ELF-1 (cell line): ENCODE measurements at regions not wholly inside any gene's neighbourhood (a gene's known extent, or its start where the extent isn't known, plus 50 kb on each side); places are given as distances from the start of the nearest gene placed in this dataset.
A peak's percentile ranks its signal among the peaks of the same experiment; 100 is the strongest.
"Not testable (repeated sequence)": the region's sequence is repeated elsewhere in the genome, so short reads cannot be mapped to it uniquely, and the experiment has no call there.

ENCODE experiments used
- DNase-seq: peaks from one replicate; pipeline ENCODE4 v3.0.0-alpha.2; 2016; ENCODE audit warnings: low read depth, low spot score

- no peak for DNase-seq
Observed at GRCh38 chr16:52309446-52310416, 237.2 kb downstream of the TOX3 start.

GRCh38 chr16:52308051-52308450 is 238.9 kb downstream of the TOX3 start:
- no peak for DNase-seq

GRCh38 chr16:52301026-52301425 is 245.9 kb downstream of the TOX3 start:
- no peak for DNase-seq

- no peak for DNase-seq
Observed at GRCh38 chr16:52298769-52299168, 248.2 kb downstream of the TOX3 start.

- DNase-seq, result not testable (repeated sequence)
Observed at GRCh38 chr16:52296706-52297315, 250.1 kb downstream of the TOX3 start.

- DNase-seq, result no peak
Observed at GRCh38 chr16:52296076-52296475, 250.9 kb downstream of the TOX3 start.

GRCh38 chr16:52294660-52295059 is 252.3 kb downstream of the TOX3 start:
- no peak for DNase-seq

- no peak for DNase-seq
Observed at GRCh38 chr16:52293204-52293603, 253.7 kb downstream of the TOX3 start.

GRCh38 chr16:52283584-52284375 is 263.2 kb downstream of the TOX3 start:
- DNase-seq, result no peak

- DNase-seq, result no peak
Observed at GRCh38 chr16:52283018-52283417, 263.9 kb downstream of the TOX3 start.

GRCh38 chr16:52280086-52280485 is 266.9 kb downstream of the TOX3 start:
- DNase-seq, result no peak

GRCh38 chr16:52271088-52271750 is 275.7 kb downstream of the TOX3 start:
- no peak for DNase-seq

- DNase-seq, result peak; percentile 2
Observed at GRCh38 chr16:52265446-52265861, 281.5 kb downstream of the TOX3 start.

GRCh38 chr16:52257534-52257933 is 289.4 kb downstream of the TOX3 start:
- DNase-seq, result no peak

GRCh38 chr16:52256310-52257078 is 290.4 kb downstream of the TOX3 start:
- DNase-seq, result no peak

GRCh38 chr16:52254746-52255145 is 292.2 kb downstream of the TOX3 start:
- no peak for DNase-seq

GRCh38 chr16:52252680-52253079 is 294.3 kb downstream of the TOX3 start:
- no peak for DNase-seq

GRCh38 chr16:52251495-52251894 is 295.4 kb downstream of the TOX3 start:
- DNase-seq, result no peak

GRCh38 chr16:52247737-52248136 is 299.2 kb downstream of the TOX3 start:
- DNase-seq, result no peak

GRCh38 chr16:52238710-52239109 is 308.2 kb downstream of the TOX3 start:
- no peak for DNase-seq

- DNase-seq, result no peak
Observed at GRCh38 chr16:52237823-52238222, 309.1 kb downstream of the TOX3 start.
